ENCODE measurements at regions not wholly inside any gene's neighbourhood (a gene's known extent, or its start where the extent isn't known, plus 50 kb on each side); places are given as distances from the start of the nearest gene placed in this dataset.
"Not testable (repeated sequence)": the region's sequence is repeated elsewhere in the genome, so short reads cannot be mapped to it uniquely, and the experiment has no call there.

DNA sequence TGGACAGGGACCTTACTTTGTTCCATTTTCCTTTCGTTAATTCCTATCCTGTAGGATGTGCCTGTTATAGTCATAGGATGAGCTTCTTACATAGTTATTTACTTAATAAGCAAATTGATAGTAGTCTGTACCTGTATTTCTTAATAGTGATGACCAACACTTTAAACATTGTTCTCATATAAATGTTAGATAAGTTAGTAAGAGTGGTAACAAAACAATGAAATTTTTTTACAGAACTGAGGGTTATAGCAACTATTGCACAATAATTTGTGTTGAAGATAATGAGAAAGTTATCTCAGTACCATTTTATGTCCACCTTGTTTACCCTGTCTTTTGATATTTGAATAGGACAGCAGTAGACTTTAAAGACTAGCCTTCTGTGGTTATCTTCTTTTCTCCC is 162.9 kb upstream of the ELL2 start:
- DNase-seq = no peak

DNA sequence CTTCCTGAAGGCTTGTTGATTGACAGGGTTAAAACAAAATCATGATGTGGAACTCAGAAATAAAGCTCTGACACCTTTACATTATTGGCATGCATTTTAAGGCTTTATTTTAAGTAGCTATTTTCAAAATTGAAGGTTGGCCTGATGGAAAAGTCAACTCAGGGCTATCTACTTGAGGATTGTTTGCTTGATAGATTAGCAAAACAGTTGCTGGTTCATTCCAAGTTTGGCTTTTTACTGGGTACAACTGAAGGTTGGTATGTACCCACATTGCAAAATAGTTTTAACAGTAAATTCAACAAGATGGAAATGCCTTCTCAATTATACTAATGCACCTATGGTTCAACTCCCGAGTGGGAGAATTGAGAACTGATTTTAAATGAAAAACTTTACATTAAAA is 161.8 kb upstream of the ELL2 start:
- no peak for DNase-seq

DNA sequence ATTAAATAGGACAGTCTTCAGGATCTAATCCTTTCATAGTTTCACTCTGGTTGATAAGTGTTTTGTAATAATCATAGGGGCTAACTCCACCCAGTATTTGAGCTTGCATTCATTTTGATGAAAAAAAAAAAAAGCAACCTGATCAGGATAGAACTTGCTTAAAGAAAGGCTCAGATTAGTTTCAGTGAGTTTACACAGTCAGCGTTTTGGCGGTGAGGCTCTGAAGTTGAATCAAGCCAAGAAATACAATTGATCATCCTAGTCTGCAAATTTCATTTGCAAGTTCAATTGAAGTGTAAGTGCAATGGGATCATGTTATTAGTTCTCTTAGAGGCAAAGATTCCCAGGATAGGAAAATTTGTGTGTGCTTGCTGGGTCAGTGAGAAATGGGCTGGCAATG is 159.7 kb upstream of the ELL2 start:
- no peak for DNase-seq

- DNase-seq = no peak
These were observed 158.5 kb upstream of the ELL2 start for GRCh38 chr5:96120120-96120519.

DNA sequence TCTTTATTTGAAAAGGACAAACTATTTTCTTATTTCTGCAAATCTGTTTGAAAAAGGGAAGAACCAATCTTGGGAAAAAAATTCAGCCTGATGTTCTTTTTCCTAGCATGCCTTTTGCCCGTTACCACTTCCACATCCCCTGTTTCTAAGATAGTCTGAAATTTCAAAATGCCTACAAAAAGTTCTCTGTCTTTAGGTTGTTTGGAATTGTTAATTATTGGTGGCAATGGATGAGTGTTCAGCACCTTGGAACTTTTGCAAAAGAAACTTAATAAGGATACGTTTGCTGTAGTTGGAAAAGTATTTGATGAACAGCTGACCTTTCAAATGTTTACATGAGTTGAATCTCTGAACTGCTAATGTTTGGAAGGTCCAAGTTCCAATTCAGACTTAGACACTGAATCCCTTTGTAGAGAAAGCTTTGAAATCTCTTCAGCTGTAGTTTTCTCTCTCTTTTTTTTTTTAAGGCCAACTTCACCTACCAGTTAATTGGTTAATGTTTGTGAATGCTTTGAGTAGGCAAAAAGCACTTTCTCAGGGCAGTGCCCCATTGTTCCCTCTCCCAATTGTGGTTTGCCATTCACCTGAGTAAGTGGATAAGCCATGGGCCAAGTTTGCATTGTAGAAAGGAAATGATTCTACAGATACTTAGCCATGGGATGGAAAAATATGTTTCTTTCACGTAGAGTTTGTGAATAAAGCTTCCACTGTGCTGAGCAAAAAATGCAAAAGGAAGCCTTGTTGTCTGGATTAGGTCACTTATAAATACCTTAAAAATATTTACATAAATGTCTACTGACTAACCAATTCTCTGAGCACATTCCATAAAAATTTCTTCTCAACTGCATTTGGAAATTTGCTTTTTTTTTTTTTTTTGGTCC is 156.4 kb upstream of the ELL2 start:
- DNase-seq = no peak

DNA sequence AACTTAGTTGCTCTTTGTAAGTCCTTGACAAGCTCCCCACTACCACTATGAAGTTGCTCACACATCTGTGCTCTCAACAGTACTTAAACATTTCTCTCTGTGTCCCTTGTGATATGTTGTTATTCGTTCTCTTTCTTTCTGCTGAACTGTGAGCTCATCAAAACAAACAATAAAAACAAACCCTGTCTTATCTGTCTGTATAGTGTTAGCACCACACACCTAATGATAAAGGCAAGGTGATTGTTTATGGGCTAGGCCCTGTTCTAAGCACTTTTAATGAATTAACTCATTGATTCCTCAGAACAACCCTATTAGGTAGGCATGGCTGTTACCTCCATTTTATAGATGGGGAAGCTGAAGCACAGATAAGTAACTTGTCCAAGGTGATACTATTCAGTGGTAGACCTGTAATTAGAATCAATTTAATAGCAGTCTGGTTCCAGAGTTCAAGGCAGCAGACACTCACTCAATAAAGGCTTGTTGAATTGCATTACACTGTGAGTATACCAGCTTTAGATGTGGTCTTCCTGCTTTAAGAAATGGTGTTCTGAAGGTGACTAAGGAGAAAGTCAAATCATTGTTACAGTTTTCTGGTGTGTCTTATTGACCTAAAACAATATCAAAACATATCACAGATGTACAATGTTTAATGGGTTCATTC is 153.6 kb upstream of the ELL2 start:
- no peak for DNase-seq

- no peak for DNase-seq
These were observed 153.1 kb upstream of the ELL2 start for GRCh38 chr5:96114736-96115135.

DNA sequence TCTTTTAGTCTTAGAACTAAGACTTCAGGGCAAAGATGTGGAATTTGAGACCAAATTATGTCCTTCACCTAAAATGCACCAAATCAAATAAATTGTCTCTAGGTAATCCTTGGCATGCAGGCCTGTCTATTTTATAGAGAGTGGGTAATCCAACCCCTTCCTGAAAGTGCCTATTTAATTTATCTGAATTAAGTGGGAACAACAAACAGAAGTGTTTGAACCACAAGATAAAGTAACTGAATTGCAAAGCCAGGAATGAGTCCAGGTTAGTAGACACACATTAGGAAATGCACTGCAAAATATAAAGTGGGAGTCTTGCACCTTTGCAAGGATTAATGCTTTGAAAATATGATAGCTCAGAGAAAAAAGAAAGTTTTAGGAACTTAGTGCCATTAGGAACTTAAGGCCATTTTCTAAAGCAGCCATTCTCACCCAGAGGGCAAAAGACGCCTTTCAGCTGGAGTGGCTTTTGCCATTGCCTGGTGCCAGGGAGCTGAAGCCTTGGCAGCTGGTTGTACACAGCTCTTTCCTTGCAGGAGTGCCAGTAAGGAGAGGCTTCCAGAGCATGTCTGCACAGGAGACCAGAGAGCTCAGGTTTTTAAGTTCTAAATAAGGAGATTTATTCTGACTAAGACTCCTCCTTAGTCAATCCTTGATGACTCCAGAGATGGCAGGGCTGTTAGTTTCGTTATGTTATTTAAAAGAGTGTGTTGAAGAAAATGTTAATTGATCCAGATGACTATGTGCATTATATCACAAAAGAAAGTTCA is 151.7 kb upstream of the ELL2 start:
- DNase-seq = no peak

DNA sequence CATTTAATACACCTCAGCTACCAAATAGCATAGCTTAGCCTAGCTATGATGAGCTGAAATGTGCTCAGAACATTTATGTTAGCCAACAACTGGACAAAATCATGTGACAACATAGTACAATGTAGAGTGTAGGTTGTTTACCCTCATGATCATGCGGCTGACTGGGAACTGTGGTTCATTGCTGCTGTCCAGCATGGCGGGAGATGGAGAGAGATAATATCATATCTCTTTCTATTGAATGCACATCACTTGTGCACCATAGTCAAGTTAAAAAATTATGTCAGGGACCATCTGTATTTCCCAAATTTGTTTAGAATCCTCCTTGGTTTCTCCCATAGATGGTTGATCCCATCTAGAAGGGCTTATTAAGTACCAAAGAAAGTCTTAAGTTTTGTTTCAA is 151.1 kb upstream of the ELL2 start:
- DNase-seq = no peak

DNA sequence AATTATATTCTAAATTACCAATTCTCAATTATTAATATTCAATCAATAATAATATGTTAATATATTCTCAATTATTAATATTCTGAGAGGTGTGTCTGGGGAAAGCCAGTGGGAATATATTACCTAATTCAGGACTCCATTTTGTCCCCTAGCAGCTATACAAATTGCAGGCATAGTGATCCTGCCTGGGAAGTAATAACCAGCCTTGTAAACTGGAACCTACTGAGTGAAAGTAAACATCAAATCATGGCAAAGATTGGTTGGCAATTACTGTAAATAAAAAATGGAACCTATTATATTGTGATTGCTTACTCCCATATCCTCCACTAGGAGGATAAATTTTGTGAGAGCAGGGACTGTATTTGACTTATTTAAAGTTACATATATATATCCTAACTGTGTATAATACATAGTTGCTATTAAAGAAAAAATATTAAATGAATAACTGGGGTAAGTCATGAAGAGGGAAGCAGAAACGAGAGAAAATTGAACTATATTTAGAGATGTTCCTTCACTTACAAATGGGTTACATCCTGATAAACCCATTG is 150.5 kb upstream of the ELL2 start:
- DNase-seq = no peak

- no peak for DNase-seq
These were observed 149.6 kb upstream of the ELL2 start for GRCh38 chr5:96111080-96111756.

DNA sequence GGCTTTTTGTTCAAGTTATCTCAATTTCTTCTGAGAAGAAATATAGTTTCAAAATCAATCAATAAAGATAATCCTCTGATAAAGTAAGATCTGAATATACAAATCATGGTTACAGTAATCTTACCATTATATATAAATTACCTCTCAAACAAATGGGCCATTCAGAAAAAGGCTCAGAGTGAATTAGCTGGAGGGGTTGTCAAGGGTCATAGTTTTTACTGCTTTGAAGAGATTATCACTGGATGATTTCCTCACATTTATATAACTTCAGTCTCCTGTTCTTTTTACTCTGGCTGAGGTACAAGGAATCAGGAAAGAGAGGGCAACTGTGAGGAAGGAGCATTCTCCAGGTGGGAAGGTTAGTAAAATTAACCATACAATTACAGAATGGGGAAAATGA is 148.6 kb upstream of the ELL2 start:
- DNase-seq = no peak

DNA sequence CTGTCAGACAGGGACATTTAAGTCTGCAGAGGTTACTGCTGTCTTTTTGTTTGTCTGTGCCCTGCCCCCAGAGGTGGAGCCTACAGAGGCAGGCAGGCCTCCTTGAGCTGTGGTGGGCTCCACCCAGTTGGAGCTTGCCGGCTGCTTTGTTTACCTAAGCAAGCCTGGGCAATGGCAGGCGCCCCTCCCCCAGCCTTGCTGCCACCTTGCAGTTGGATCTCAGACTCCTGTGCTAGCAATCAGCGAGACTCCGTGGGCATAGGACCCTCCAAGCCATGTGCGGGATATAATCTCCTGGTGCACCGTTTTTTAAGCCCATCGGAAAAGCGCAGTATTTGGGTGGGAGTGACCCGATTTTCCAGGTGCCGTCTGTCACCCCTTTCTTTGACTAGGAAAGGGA is 147.0 kb upstream of the ELL2 start:
- DNase-seq = not testable (repeated sequence)

DNA sequence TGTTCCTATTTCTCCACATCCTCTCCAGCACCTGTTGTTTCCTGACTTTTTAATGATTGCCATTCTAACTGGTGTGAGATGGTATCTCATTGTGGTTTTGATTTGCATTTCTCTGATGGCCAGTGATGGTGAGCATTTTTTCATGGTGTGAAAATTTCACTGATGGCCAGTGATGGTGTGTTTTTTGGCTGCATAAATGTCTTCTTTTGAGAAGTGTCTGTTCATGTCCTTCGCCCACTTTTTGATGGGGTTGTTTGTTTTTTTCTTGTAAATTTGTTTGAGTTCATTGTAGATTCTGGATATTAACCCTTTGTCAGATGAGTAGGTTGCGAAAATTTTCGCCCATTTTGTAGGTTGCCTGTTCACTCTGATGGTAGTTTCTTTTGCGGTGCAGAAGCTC is 142.2 kb upstream of the ELL2 start:
- DNase-seq = not testable (repeated sequence)

DNA sequence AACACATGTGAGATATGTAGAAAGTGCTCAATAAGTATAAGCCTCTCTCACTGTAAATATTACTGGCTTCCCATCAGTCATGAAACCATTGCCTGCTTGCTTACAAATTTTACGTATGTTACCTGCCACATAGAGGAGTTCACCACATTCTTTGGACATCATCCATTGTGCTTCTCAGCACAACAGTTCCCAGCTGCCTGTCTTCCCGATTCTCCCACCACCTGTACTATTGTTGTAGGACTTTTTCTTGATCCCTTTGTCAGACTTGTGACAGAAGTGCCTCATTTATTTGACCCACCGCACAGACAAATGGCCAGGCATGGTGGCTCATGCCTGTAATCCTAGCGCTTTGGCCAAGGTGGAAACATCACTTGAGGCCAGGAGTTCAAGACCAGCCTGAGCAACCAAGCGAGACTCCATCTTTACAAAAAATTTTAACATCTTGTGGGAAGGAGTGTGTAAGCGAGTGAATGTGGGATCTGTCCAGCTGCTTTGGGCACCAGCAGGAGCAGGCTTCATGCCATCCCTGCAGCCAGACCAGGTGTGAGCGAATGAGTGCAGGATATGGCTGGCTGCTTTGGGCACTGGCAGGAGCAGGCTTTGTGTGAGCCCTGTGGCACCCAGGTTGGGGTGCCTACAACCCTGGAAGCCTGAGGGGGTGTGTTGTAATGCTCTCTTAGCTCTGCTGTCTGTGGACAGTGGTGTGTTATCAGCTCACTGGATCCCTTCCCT is 139.9 kb upstream of the ELL2 start:
- no peak for DNase-seq

- not testable (repeated sequence) for DNase-seq
These were observed 135.8 kb upstream of the ELL2 start for GRCh38 chr5:96097488-96097887.

DNA sequence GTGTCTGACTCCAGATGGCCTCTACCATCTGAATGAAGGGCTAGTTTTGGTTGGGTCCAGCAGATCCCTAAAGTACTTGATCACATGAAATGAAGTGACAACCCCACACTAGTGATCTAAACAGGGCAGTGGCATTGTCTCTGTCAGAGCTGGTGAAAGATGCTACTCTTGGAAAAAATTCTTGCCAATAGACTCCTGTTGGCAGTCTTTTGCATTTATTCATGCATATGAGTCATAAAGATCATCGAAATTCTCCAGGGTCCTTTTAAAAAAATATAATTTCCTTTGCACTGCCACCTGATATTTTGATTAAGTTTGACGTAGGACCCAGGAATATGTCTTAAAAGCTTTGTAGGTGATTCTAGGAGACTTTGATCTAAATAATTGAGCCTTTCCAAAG is 135.1 kb upstream of the ELL2 start:
- no peak for DNase-seq

- no peak for DNase-seq
These were observed 133.3 kb upstream of the ELL2 start for GRCh38 chr5:96094904-96095303.

- no peak for DNase-seq
These were observed 132.3 kb upstream of the ELL2 start for GRCh38 chr5:96093890-96094381.

DNA sequence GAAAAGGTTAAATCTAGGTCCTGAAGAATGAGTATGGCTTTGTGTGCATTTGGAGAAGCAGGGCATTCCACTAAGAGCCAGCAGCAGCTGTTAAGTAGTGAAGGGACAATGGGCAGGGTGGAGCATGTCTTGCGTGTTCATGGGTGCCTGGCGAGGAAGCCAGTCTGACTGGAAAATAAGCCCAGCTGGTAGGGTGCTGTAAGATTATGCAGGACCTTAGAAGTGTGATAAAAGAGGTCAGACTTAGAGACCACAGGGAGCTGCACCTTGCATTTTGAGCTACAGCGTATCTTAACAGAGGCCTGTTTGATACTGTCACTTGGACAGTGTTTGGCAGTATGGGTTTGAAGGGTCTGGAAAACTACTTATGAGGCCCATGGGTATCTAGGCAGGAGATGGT is 131.7 kb upstream of the ELL2 start:
- no peak for DNase-seq

DNA sequence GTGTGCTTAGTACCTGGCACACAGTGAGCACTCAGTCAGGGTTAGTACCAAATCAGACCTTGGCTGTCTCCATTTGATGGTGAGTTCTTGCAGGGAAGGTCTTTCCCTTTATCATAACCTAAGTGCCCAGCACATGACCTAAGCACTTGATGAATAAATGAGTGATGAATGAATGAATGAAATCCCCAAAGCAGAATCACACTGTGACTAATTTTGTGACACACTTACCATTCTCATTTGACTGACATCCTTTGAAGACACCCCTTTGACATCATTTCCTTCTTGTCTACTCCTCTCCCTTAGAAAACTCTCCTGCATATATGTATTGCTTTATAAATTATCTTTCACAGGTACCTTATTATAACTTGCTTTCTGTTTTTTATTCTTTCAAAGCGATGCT is 130.2 kb upstream of the ELL2 start:
- no peak for DNase-seq

- no peak for DNase-seq
These were observed 128.6 kb upstream of the ELL2 start for GRCh38 chr5:96090215-96090614.
